Osteocyte (in vitro differentiated cells): ENCODE measurements at regions not wholly inside any gene's neighbourhood (a gene's known extent, or its start where the extent isn't known, plus 50 kb on each side); places are given as distances from the start of the nearest gene placed in this dataset.
A peak's percentile ranks its signal among the peaks of the same experiment; 100 is the strongest.

Experiments
- DNase-seq: peaks from one replicate; pipeline ENCODE4 v3.0.0; 2021; ENCODE audit warnings: mixed read lengths; ENCODE audit not compliant: unreplicated experiment; ENCODE audit errors: extremely low spot score
- H3K27ac Mint-ChIP-seq: one replicate; pipeline ENCODE4 v1.8.0; 2021; ENCODE audit warnings: mild to moderate bottlenecking, mixed read lengths; ENCODE audit not compliant: unreplicated experiment
- H3K27me3 Mint-ChIP-seq: one replicate; pipeline ENCODE4 v1.8.0; 2021; ENCODE audit warnings: mixed read lengths; ENCODE audit not compliant: unreplicated experiment
- H3K36me3 Mint-ChIP-seq: one replicate; pipeline ENCODE4 v1.8.0; 2021; ENCODE audit warnings: mixed read lengths; ENCODE audit not compliant: unreplicated experiment
- H3K4me1 Mint-ChIP-seq: one replicate; pipeline ENCODE4 v1.8.0; 2021; ENCODE audit warnings: mixed read lengths; ENCODE audit not compliant: unreplicated experiment
- H3K4me3 Mint-ChIP-seq: one replicate; pipeline ENCODE4 v1.8.0; 2021; ENCODE audit warnings: mild to moderate bottlenecking, moderate library complexity, mixed read lengths; ENCODE audit not compliant: unreplicated experiment
- H3K9me3 Mint-ChIP-seq: one replicate; pipeline ENCODE4 v1.8.0; 2021; ENCODE audit warnings: mixed read lengths; ENCODE audit not compliant: unreplicated experiment
- CTCF ChIP-seq: fragments of 200-600 bp; sonication (generic); IDR thresholded peaks from 2 replicates; pipeline ENCODE4 v1.5.0; 2021; ENCODE audit warnings: antibody characterized with exemption, mild to moderate bottlenecking, moderate library complexity

- Mint-ChIP-seq H3K4me1 (no peaks in the 10 kb centered on the region), H3K4me3 (no peak overlapping the region), H3K9me3 (no peaks in the 10 kb centered on the region), H3K27ac (no peak overlapping the region), H3K27me3 (no peaks in the 10 kb centered on the region), H3K36me3 (no peaks in the 10 kb centered on the region)
- no peak for DNase-seq
- TF ChIP-seq CTCF, result no peak
Measured at GRCh38 chr16:88284626-88285513, 97.9 kb upstream of the ZNF469 start.

GRCh38 chr16:88285514-88285822, 97.3 kb upstream of the ZNF469 start:
- Mint-ChIP-seq H3K4me3 (no peak overlapping the region), H3K36me3 (no peaks in the 10 kb centered on the region), H3K4me1 (no peaks in the 10 kb centered on the region), H3K9me3 (no peaks in the 10 kb centered on the region), H3K27me3 (no peaks in the 10 kb centered on the region), H3K27ac (no peak overlapping the region)
- TF ChIP-seq CTCF, result no peak
- DNase-seq, result no peak

- no peaks in the 10 kb centered on the region for H3K27me3 Mint-ChIP-seq
- H3K9me3 Mint-ChIP-seq, result no peaks in the 10 kb centered on the region
- no peak overlapping the region for H3K27ac Mint-ChIP-seq
- no peak for TF ChIP-seq CTCF
- no peak for DNase-seq
- no peak overlapping the region for H3K4me3 Mint-ChIP-seq
- H3K36me3 Mint-ChIP-seq, result no peaks in the 10 kb centered on the region
- H3K4me1 Mint-ChIP-seq, result no peaks in the 10 kb centered on the region
Measured at GRCh38 chr16:88286301-88286923, 96.3 kb upstream of the ZNF469 start.

GRCh38 chr16:88287219-88287618, 95.5 kb upstream of the ZNF469 start:
- no peaks in the 10 kb centered on the region for H3K27me3 Mint-ChIP-seq
- no peak overlapping the region for H3K4me3 Mint-ChIP-seq
- H3K36me3 Mint-ChIP-seq, result no peaks in the 10 kb centered on the region
- no peaks in the 10 kb centered on the region for H3K9me3 Mint-ChIP-seq
- H3K4me1 Mint-ChIP-seq, result no peaks in the 10 kb centered on the region
- no peak for DNase-seq
- no peak overlapping the region for H3K27ac Mint-ChIP-seq
- TF ChIP-seq CTCF, result peak; percentile 53

GRCh38 chr16:88288303-88288702, 94.5 kb upstream of the ZNF469 start:
- no peak overlapping the region for H3K27ac Mint-ChIP-seq
- no peaks in the 10 kb centered on the region for H3K36me3 Mint-ChIP-seq
- no peaks in the 10 kb centered on the region for H3K9me3 Mint-ChIP-seq
- no peak for TF ChIP-seq CTCF
- no peaks in the 10 kb centered on the region for H3K4me1 Mint-ChIP-seq
- no peak for DNase-seq
- H3K4me3 Mint-ChIP-seq, result no peak overlapping the region
- H3K27me3 Mint-ChIP-seq, result no peaks in the 10 kb centered on the region
